CD4-positive, alpha-beta T cell treated with Interleukin-4 for 4 hours (primary cell): ENCODE measurements at regions not wholly inside any gene's neighbourhood (a gene's known extent, or its start where the extent isn't known, plus 50 kb on each side); places are given as distances from the start of the nearest gene placed in this dataset.
"Not testable (repeated sequence)": the region's sequence is repeated elsewhere in the genome, so short reads cannot be mapped to it uniquely, and the experiment has no call there.

Experiments
- DNase-seq: peaks from one replicate; pipeline ENCODE4 v3.0.0-alpha.2; 2020

GRCh38 chr12:124705545-124706138 is 138.2 kb upstream of the NCOR2 start:
- no peak for DNase-seq

- DNase-seq, result no peak
Observed at GRCh38 chr12:124704619-124705018, 137.2 kb upstream of the NCOR2 start.

- no peak for DNase-seq
Observed at GRCh38 chr12:124703856-124704255, 136.4 kb upstream of the NCOR2 start.

DNA sequence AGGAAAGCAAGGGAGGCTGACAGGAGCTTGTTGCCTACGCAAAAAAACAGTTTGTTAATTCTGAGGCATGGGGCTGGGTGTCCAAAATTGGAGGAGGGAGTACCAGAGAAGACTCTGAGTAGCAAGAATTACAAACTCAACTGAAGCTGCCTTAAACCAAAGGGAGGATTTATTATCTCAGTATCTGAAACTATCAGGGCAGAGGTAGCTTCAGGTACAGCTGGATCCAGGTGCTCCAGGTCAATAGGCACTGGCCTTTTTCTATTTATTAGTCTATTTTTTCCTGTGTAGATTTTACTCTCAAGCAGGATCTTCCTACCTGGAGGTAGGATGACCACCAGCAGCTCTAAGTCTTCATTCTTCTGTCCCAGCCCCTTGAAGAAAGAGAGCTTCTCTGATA is 135.3 kb upstream of the NCOR2 start:
- no peak for DNase-seq

GRCh38 chr12:124700810-124701592 is 133.6 kb upstream of the NCOR2 start:
- DNase-seq, result no peak

DNA sequence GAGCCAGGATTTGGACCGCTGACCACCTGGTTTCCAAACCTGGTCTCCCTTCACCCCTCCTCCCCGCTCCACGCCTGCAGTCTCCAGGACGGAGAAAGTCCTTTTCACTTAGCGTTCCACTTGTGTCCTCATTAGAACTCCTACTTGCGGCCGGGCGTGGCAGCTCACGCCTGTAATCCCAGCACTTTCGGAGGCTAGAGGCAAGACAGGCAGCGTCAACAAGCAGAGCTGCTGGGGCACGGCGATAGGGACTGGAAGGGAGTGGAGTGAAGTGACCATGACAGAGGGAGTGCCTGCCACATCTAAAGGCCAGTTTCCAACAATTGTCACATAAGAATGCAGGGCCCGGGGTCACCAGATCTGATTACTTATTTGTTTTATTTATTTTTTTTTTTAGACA is 132.5 kb upstream of the NCOR2 start:
- DNase-seq, result no peak

DNA sequence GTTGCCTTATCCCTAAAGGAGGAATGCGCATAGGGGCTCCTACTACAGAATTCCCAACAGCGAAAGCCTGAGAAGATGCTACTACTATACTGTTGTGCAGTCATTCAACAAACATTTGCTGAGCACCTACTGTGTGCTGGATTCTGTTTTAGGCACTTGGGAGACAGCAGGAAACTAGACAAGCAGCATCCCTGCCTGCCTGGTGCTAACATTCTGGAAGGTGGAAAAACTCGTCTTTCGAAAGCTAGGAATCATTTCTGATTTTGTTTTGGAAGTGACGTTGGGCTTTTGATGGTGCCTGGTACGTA is 131.5 kb upstream of the NCOR2 start:
- no peak for DNase-seq

- DNase-seq, result no peak
Observed at GRCh38 chr12:124698211-124698997, 131.0 kb upstream of the NCOR2 start.

- not testable (repeated sequence) for DNase-seq
Observed at GRCh38 chr12:124697722-124698121, 130.3 kb upstream of the NCOR2 start.

DNA sequence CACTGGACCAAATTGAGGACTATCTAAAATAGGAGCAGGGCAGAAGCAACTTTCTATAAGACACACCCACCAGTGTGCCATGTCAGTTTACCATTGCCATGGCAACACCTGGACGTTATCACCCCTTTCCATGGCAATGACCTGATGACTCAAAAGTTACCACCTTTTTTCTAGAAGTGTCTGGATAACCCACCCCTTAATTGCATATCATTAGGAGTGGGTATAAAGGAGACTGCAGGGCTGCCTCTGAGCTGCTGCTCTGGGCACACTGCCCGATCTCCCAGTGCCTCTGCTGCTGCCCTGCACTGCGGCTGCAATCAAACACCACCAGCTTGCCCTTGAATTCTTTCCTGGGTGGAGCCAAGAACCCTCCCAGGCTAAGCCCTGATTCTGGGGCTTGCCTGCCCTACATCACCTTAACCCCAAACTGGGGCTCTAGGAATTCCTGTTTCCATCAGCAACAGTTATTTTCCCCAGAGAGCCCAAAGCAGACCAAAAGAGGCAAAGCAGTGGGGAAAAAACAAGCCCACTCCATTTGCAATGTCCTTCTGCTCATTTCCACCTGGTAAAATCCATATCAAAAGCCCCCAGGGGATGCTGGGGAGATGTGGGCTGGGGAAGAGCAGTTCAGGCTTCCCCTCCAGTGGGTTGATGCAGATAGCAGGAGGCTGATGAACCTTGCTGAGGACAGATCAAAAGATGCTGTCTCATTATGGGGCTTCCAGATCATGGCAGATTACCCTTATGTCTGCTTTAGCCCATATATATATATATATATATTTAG is 129.5 kb upstream of the NCOR2 start:
- DNase-seq, result no peak

DNA sequence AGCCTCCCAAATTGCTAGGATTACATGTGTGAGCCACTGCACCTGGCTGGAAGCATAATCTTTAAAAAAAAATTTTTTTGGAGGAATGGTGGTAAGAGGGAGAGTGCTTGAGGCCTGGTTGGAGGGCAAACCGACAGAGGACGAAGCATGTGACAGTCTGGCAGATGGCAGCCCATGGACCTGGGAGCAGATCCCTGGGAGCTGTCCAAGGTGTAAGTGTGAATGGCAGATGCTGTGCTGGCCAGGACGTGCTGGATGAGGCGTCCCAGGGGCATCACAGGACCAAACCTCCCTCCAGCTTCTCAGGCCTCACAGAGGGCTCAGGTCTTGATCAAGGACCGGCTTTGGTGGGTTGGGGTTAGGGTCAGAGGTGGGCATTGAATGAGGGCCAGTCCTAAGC is 128.4 kb upstream of the NCOR2 start:
- no peak for DNase-seq

DNA sequence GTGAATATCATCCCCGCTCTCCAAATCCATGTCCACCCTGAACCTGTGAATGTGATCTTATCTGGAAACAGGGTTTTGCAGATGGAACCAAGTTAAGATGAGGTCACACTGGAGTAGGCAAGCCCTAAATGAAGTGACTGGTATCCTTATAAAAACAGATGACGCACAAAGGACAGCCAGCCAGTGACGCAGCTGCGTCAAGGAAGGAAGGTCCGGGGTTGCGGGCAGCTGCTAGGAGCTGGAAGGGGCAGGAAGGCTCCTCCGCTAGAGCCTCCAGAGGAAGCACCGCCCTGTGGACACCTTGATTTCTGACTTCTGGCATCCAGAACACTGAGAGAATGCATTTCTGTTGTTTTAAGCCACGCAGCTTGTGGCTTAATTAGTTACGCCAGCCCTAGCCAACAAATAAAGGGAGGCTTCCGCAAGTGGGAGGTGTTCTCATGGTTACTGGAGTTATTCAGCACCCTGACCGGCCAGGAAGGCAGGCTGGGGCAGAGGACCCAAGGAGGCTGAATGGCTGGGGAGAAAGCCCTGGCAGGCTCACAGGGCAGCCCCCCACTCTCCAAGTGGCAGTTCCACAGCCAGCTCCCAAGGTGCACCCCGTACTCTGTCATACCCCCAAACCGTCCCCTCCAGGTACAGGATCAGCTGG is 127.6 kb upstream of the NCOR2 start:
- DNase-seq, result no peak

- peak; percentile 31 for DNase-seq
Observed at GRCh38 chr12:124694250-124694649, 126.8 kb upstream of the NCOR2 start.

DNA sequence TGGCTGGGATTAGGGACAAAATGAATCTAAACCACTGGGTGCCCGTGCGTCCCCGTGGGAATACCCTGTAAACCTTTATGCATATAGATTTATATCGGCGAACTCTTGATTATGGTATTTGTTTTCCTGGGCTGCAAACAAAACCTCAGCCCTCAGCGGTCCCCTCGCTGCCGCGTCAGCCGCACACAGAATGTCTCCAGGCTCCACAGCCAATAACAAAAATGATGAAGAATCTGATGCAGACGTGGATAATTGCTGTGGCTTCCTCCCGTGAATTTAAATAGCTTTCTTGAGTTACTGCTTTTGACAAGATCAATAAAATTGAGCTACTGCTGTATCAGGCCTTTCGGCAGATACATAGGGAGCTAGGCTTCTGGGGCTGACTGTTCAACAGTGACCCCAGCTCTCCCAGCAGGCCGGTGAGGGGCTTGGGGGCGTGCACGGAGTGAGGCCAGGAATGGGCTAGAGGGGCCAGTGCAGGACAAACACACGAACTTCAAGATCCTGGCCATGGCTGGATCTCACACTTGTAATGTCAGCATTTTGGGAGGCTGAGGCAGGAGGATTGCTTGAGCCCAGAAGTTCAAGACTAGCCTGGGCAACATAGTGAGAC is 125.8 kb upstream of the NCOR2 start:
- DNase-seq, result no peak

DNA sequence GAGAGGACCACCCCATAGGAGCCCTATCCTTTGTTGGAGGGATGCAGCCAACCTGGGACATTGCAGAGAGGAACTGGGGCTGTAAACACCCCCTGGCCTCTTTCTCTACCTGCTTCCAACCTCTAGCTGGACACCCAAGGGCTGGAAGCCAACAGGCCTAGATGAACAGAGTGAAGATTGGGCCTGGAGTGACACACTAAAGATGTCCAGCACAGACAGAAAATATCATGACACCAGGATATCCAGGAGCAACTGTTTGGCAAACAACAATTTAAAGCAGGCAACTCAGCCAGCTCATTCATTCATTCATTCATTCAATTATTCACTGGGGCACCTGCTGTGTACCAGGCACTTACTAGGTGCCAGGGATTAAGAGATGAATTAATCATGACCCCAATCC is 125.0 kb upstream of the NCOR2 start:
- DNase-seq, result no peak

GRCh38 chr12:124691429-124691828 is 124.0 kb upstream of the NCOR2 start:
- no peak for DNase-seq

DNA sequence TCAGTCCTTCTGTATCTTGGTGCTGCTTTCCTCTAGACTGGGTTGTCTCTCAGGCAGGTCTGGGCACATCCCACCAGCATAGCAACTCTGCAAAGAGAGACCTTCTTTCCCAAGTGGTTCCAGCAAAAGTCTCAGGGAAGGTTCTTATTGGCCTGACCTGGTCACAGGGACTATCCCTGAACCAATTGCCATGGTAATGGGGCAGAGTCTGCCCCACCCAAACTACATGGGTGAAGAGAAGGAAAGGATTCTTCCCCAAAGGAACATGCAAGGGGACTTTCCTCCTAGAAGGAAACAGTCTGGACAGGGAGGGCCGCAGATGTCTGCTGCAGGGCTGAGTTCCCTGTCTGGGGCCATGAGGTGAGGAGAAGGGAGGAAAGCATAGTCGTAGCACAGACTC is 122.2 kb upstream of the NCOR2 start:
- DNase-seq, result no peak

DNA sequence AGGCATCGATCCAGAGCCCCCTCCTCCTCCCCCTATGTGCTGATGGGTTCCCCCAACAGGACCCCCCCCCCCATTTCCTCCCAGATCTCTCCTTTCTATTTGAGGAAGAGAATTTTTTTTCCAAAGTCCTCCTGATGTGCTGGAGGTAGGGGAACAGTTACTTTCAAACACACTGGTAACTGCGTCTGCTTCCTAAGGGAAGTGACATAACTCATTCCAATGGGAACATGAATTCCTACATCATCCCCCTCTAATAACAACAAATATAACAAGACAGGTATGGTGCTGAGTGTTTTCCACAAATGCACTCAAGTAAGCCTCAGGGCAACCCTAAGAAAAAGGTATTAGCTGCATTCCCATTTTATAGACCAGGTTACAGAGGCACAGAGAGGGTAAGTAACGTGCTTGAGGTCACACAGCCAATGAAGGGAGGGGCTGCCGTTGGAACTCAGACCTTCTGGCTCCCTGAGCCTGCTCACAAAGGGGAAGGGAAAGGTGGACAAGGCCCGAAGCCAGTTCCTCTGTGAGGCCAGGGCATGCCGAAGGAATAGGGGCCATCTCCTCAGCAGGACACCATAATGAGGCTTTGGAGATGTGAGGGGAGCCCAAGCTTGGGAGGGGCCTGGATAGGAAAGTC is 121.1 kb upstream of the NCOR2 start:
- DNase-seq, result no peak

DNA sequence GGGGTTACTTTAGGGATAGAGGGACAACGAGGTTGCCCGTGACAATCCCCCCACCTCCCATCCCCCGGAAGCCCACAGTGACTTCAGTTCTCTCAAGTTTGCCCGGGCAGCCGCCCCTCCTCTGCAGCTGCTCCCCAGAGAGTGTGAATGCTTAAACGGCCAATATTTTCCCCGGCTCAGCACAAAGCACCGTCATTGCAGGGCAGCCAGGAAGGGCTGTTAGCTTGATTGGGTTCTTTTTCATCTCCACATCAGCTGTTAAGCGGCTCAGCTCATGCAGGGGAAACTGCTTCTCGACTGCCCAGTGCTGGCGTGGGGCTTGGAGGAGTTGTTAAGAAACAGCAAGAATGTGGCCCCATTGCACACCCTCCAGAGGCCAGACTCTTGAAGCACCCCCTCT is 120.5 kb upstream of the NCOR2 start:
- DNase-seq, result no peak

DNA sequence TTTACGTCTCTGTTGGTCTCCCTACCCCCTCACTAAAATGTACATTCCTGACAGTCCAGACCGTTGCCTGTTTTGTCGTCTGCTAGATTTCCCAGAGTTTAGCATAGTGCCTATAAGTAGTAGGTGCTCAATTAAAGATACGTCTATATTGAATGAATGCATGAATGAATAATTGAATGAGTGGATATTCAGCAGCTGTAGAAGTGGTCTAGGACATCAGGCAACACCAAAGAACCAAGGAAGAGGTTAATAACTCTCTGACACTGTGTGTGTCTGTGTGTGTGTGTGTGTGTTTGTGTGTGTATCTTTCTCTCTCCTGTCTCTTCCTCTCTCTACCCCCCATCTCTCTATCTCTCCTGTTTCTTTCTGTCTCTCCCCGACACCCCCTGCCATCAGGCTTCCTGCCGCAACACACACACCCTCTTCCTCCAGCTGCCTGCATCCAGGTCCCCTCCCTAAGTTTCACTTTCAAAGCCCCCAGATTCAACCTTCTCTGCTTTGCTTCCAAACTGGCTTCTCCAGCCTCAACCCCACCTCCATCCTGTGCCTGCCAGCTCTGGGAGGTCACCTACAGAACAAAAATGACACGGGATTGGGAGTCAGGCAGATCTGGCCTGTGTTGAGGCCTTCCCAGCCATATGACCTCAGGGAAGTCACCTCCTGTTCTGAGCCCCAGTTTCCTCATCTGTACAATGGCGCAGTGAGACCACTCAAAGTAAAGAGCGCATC is 119.9 kb upstream of the NCOR2 start:
- DNase-seq, result no peak
